Glutamatergic neuron (in vitro differentiated cells): ENCODE measurements at regions not wholly inside any gene's neighbourhood (a gene's known extent, or its start where the extent isn't known, plus 50 kb on each side); places are given as distances from the start of the nearest gene placed in this dataset.

Source experiments
- DNase-seq: peaks from one replicate; pipeline ENCODE4 v3.0.0; 2022
- H3K27ac Mint-ChIP-seq: one replicate; pipeline ENCODE4 v1.8.0; 2020; ENCODE audit warnings: mild to moderate bottlenecking, mixed read lengths, inconsistent platforms; ENCODE audit not compliant: unreplicated experiment
- H3K27me3 Mint-ChIP-seq: one replicate; pipeline ENCODE4 v1.8.0; 2020; ENCODE audit warnings: mild to moderate bottlenecking, moderate library complexity, mixed read lengths, inconsistent platforms; ENCODE audit not compliant: unreplicated experiment
- H3K36me3 Mint-ChIP-seq: one replicate; pipeline ENCODE4 v1.8.0; 2020; ENCODE audit warnings: mild to moderate bottlenecking, mixed read lengths, inconsistent platforms; ENCODE audit not compliant: unreplicated experiment
- H3K4me1 Mint-ChIP-seq: one replicate; pipeline ENCODE4 v1.8.0; 2020; ENCODE audit warnings: mild to moderate bottlenecking, low read depth, mixed read lengths, inconsistent platforms; ENCODE audit not compliant: unreplicated experiment
- H3K4me3 Mint-ChIP-seq: one replicate; pipeline ENCODE4 v1.8.0; 2020; ENCODE audit warnings: mild to moderate bottlenecking, mixed read lengths, inconsistent platforms; ENCODE audit not compliant: unreplicated experiment
- H3K9me3 Mint-ChIP-seq: one replicate; pipeline ENCODE4 v1.8.0; 2020; ENCODE audit warnings: mild to moderate bottlenecking, moderate library complexity, mixed read lengths, inconsistent platforms; ENCODE audit not compliant: unreplicated experiment
- CTCF ChIP-seq: fragments of 200-600 bp; sonication (generic); IDR thresholded peaks from one replicate; pipeline ENCODE4 v1.5.0; 2021; ENCODE audit not compliant: partially characterized antibody, unreplicated experiment

GRCh38 chr22:48786679-48786996 is 1041.0 kb downstream of the BRD1 start:
- Mint-ChIP-seq H3K27ac (no peak overlapping the region), H3K4me3 (no peak overlapping the region), H3K36me3 (no peaks in the 10 kb centered on the region), H3K9me3 (peaks cover 14% of the 10 kb centered on the region), H3K27me3 (no peaks in the 10 kb centered on the region), H3K4me1 (no peaks in the 10 kb centered on the region)
- TF ChIP-seq CTCF, result no peak
- no peak for DNase-seq

- no peak for DNase-seq
- Mint-ChIP-seq H3K4me3 (no peak overlapping the region), H3K27ac (no peak overlapping the region), H3K27me3 (no peaks in the 10 kb centered on the region), H3K4me1 (no peaks in the 10 kb centered on the region), H3K9me3 (peaks cover 14% of the 10 kb centered on the region), H3K36me3 (peaks cover 2% of the 10 kb centered on the region)
- TF ChIP-seq CTCF, result no peak
Measured at GRCh38 chr22:48785792-48786678, 1041.6 kb downstream of the BRD1 start.

GRCh38 chr22:48784701-48785503 is 1042.8 kb downstream of the BRD1 start:
- H3K4me1 Mint-ChIP-seq, result no peaks in the 10 kb centered on the region
- H3K27ac Mint-ChIP-seq, result no peak overlapping the region
- DNase-seq, result no peak
- no peaks in the 10 kb centered on the region for H3K27me3 Mint-ChIP-seq
- no peak for TF ChIP-seq CTCF
- no peak overlapping the region for H3K4me3 Mint-ChIP-seq
- peaks cover 17% of the 10 kb centered on the region for H3K9me3 Mint-ChIP-seq
- peaks cover 5% of the 10 kb centered on the region for H3K36me3 Mint-ChIP-seq

- Mint-ChIP-seq H3K4me3 (no peak overlapping the region), H3K9me3 (peaks cover 23% of the 10 kb centered on the region), H3K27ac (no peak overlapping the region), H3K36me3 (peaks cover 5% of the 10 kb centered on the region), H3K4me1 (no peaks in the 10 kb centered on the region), H3K27me3 (no peaks in the 10 kb centered on the region)
- TF ChIP-seq CTCF, result no peak
- no peak for DNase-seq
Measured at GRCh38 chr22:48783821-48784266, 1043.8 kb downstream of the BRD1 start.
